Left cardiac atrium (tissue), 4 donors: ENCODE measurements at regions not wholly inside any gene's neighbourhood (a gene's known extent, or its start where the extent isn't known, plus 50 kb on each side); places are given as distances from the start of the nearest gene placed in this dataset.

Source experiments
- ATAC-seq, 2 donors: fragments of 200-7000 bp; cut with Tn5 transposase; one replicate each; pipeline ENCODE4 v1.9.1; 2020; ENCODE audit warnings: mild to moderate bottlenecking in 2 of 2, moderate library complexity in 2 of 2
- DNase-seq: peaks from one replicate; pipeline ENCODE4 v3.0.0-alpha.2; 2020
- intact Hi-C, 2 donors: fragments of 100-400 bp; cut with DNase I; formaldehyde crosslinking; loops; one replicate each; pipeline versions ENCODE4 v1.14.1 to v1.15.1; 2022 to 2023
- donor health status: DM: no; HTN: yes; CAD: no.
- donor health status: DM: no; HTN: yes; CAD: no; lungs with severe emphysema.
- donor health status: DM: yes; HTN: yes; CAD: no.
- donor health status: Dilated cardiomyopathy.

GRCh38 chr1:37153116-37154100, 119.1 kb upstream of the GRIK3 start:
- DNase-seq (no peak), ATAC-seq (no peak)
- intact Hi-C loops: no loop called here

GRCh38 chr1:37156646-37157045, 122.3 kb upstream of the GRIK3 start:
- intact Hi-C loops: no loop called here
- DNase-seq (no peak), ATAC-seq (no peak)

- ATAC-seq: no peak
Measured at GRCh38 chr1:37157634-37158033, 123.3 kb upstream of the GRIK3 start.

GRCh38 chr1:37158113-37158749, 123.9 kb upstream of the GRIK3 start:
- DNase-seq (no peak), ATAC-seq (no peak)
- intact Hi-C loops: no loop called here

More at GRCh38 chr1:37157634-37158033, 123.3 kb upstream of the GRIK3 start:
- intact Hi-C loops: no loop called here
- no peak for DNase-seq

- no peak for DNase-seq
- ATAC-seq: no peak
- intact Hi-C loops: no loop called here
Measured at GRCh38 chr1:37159102-37159501, 124.8 kb upstream of the GRIK3 start.

- intact Hi-C loops: no loop called here
- DNase-seq (no peak), ATAC-seq (no peak)
Measured at GRCh38 chr1:37161171-37161570, 126.9 kb upstream of the GRIK3 start.

GRCh38 chr1:37162059-37162458, 127.7 kb upstream of the GRIK3 start:
- no peak for DNase-seq
- no peak for ATAC-seq
- intact Hi-C loops: no loop called here

- intact Hi-C loops: no loop called here
- DNase-seq: no peak
- ATAC-seq: no peak
Measured at GRCh38 chr1:37166005-37166404, 131.7 kb upstream of the GRIK3 start.

GRCh38 chr1:37167479-37167878, 133.2 kb upstream of the GRIK3 start:
- no peak for ATAC-seq
- DNase-seq: no peak
- intact Hi-C loops: no loop called here

GRCh38 chr1:37169241-37169640, 134.9 kb upstream of the GRIK3 start:
- intact Hi-C loops: no loop called here
- DNase-seq (no peak), ATAC-seq (no peak)

GRCh38 chr1:37169743-37170275, 135.5 kb upstream of the GRIK3 start:
- no peak for ATAC-seq
- no peak for DNase-seq
- intact Hi-C loops: no loop called here

GRCh38 chr1:37171691-37172090, 137.4 kb upstream of the GRIK3 start:
- DNase-seq (no peak), ATAC-seq (no peak)
- intact Hi-C loops: no loop called here

- DNase-seq (no peak), ATAC-seq (no peak)
- intact Hi-C loops: no loop called here
Measured at GRCh38 chr1:37174341-37174740, 140.0 kb upstream of the GRIK3 start.

- intact Hi-C loops: no loop called here
- DNase-seq (no peak), ATAC-seq (no peak)
Measured at GRCh38 chr1:37174876-37175275, 140.6 kb upstream of the GRIK3 start.

GRCh38 chr1:37175666-37176215, 141.4 kb upstream of the GRIK3 start:
- intact Hi-C loops: no loop called here
- no peak for ATAC-seq
- DNase-seq: no peak

GRCh38 chr1:37176269-37176668, 142.0 kb upstream of the GRIK3 start:
- no peak for ATAC-seq
- DNase-seq: no peak
- intact Hi-C loops: no loop called here

- intact Hi-C loops: no loop called here
- DNase-seq: no peak
- ATAC-seq: no peak
Measured at GRCh38 chr1:37177230-37177864, 143.0 kb upstream of the GRIK3 start.

GRCh38 chr1:37181425-37181824, 147.1 kb upstream of the GRIK3 start:
- ATAC-seq (no peak), DNase-seq (no peak)
- intact Hi-C loops: no loop called here

- intact Hi-C loops: no loop called here
- no peak for DNase-seq
- ATAC-seq: no peak
Measured at GRCh38 chr1:37184789-37185188, 150.5 kb upstream of the GRIK3 start.
